Stimulated activated CD8-positive, alpha-beta memory T cell treated with anti-CD3 and anti-CD28 coated beads, Interleukin-7, amount 100 ng/mL, for 1 hour (primary cell): ENCODE measurements at regions not wholly inside any gene's neighbourhood (a gene's known extent, or its start where the extent isn't known, plus 50 kb on each side); places are given as distances from the start of the nearest gene placed in this dataset.

Experiments
- DNase-seq, 2 donors: peaks; one replicate each; pipeline ENCODE4 v3.0.0-alpha.2; 2020; ENCODE audit warnings: low read depth in 2 of 2

DNA sequence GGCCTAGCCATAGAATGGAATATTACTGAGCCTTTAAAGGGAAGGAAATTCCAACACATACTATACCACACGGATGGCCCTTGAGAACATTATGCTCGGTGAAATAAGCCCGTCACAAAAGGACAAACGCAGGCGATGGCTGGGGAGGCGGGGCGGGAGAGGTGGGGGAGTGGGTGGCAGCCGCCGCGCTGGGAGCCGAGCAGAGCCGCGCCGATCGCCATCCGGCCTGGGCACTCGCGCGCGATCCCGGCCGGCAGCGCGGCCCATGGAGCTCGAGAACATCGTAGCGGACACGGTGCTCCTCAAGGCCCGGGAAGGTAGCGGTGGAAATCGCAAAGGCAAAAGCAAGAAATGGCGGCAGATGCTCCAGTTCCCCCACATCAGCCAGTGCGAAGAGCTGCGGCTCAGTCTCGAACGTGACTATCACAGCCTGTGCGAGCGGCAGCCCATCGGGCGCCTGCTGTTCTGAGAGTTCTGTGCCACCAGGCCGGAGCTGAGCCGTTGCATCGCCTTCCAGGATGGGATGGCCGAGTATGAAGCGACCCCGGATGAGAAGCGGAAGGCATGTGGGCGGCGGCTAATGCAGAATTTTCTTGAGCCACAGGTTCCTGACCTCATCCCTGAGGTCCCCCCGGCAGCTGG, 140.1 kb downstream of the ZDHHC20 start:
- no peak for DNase-seq

DNA sequence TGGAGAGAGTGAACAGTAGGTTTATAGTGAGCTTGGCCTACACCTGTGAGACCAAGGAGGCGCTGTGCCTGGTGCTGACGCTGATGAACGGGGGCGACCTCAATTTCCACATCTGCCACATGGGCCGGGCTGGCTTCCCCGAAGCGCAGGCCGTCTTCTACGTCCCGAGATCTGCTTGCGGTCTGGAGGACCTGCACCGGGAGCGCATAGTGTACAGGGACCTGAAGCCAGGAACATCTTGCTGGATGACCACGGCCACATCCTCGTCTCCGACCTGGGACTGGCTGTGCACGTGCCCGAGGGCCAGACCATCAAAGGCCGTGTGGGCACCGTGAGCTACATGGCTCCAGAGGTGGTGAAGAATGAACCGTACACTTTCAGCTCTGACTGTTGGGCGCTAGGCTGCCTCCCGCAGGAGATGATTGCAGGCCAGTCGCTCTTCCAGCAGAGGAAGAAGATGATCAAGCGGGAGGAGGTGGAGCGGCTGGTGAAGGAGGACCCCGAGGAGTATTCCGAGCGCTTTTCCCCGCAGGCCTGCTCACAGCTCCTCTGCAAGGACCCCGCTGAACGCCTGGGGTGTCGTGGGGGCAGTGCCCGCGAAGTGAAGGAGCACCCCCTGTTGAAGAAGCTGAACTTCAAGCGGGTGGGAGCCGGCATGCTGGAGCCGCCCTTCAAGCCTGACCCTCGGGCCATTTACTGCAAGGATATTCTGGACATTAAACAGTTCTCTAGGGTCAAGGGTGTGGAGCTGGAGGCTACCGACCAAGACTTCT, 139.0 kb downstream of the ZDHHC20 start:
- DNase-seq, result no peak

DNA sequence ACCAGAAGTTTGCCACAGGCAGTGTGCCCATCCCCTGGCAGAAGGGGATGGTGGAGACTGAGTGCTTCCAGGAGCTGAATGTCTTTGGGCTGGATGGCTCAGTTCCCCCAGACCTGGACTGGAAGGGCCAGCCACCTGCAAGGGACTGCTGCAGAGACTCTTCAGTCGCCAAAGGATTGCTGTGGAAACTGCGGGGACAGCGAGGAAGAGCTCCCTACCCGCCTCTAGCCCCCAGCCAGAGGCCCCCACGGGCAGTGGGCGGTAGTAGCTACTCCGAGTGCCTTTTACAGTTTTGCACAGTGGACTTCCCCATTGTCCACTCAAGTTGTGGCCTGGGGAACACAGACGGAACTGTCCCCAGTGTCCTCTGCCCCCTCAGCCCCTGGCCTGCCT, 138.5 kb downstream of the ZDHHC20 start:
- DNase-seq, result no peak

DNA sequence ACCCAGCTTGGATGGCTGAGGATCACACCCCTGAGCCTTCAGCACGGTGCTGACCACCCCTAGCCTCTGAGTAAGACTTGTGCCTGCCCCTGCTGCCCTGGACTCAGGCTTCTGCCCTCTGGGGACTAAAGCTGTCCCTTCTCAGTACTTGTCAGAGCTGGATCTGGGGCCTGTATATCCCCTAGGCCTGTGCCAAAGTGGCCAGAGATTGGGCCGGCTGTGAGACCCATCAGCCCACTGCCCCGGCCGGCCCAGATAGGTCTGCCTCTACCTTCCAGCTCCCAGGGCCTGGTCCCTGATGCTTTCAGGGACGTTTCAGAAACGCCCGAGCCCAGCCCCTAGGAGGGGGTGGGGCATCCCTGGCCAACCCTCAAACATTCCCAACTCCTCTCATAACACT, 137.8 kb downstream of the ZDHHC20 start:
- DNase-seq, result no peak

DNA sequence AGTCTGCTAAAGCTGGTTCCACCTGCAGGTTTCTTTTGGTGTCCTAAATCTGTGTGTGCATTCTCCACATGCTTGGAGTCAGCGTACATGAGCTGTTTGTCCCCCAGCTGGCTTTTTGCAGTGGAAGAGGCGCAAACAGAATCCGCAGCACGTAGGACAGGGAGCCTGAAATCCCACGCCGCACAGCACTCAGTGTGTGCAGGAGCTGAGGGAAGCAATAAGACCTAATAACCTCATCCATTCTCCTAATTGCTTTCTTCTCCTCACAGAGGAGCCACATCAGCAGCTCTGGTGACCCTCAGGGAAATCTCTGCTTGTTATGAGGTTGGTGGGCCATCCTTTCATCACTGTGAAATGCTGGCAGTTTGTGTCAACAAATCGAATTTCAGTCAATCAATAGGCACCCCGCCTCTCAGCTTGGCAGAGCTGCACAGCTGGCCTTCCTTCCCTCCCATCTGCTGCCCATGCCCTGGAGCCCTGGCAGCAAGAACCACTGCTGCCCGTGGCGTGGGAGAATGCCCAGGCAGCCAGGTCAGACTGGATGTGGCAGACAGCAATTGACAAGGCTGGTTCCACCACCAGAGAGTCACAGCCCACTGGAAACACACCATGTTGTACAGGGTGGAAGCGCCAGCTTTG, 136.7 kb downstream of the ZDHHC20 start:
- DNase-seq, result no peak
